Urinary bladder (tissue), 3 donors: ENCODE measurements at regions not wholly inside any gene's neighbourhood (a gene's known extent, or its start where the extent isn't known, plus 50 kb on each side); places are given as distances from the start of the nearest gene placed in this dataset.

ENCODE experiments used
- DNase-seq: peaks from one replicate; pipeline ENCODE4 v3.0.0-alpha.2; 2015; ENCODE audit errors: extremely low spot score
- H3K27ac ChIP-seq: one replicate; pipeline ENCODE4 v1.5.1; 2013; ENCODE audit warnings: low read depth, mild to moderate bottlenecking, moderate library complexity
- H3K36me3 ChIP-seq: one replicate; pipeline ENCODE4 v1.6.1; 2013; ENCODE audit warnings: mild to moderate bottlenecking, moderate library complexity; ENCODE audit not compliant: insufficient read depth
- H3K4me1 ChIP-seq: one replicate; pipeline ENCODE4 v1.6.1; 2013; ENCODE audit warnings: mild to moderate bottlenecking, moderate library complexity; ENCODE audit not compliant: insufficient read depth
- H3K4me3 ChIP-seq: one replicate; pipeline ENCODE4 v1.5.1; 2013; ENCODE audit warnings: low read depth, low read length
- WGBS: extraction: QIAGEN DNeasy Blood & Tissue Kit; methylation state at CpG from one replicate; pipeline ENCODE4 v1.1.7; 2013; 5-methylcytosine and 5-hydroxymethylcytosine counted together
- donor health status: healthy with polysubstance abuse.
- donor health status: healthy.

DNA sequence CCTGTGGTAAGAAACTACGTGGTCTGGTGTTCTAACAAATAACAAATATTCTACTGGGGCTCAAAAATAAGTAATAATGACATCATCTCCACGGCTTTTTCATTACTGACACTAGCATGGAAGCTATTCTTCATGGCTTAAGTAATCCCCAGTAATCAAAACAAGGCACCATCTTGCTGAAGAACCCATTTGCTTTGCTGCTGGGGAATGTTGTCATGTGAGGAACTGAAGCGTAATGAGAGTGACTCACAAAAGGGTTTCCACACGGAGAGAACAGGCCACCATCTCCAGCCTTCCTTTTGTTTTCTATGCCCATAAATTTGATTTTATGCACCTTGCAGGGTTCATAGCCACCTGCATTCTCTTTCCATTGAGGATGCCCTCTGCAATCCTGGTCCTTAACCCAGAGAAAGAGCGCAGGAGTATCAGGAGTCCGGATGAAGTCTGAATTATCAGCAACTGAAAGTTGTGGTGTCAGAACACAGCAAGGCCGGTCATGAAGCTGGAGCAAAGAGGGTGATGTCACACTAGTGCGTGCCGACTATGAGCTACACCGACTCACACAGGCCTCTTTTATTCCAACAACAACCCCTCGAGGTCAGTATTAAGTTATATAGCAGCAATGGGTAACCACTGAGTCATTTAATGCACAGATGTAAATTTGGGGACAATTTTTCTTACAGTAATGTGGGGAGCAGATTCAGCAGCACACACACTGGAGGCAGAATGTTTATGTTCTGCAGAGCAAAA is 173.7 kb upstream of the SSTR4 start:
- DNase-seq = no peak
- no peaks in the 10 kb centered on the region for H3K36me3 ChIP-seq
- H3K4me3 ChIP-seq = no peak overlapping the region
- WGBS = 76% methylated on average over 11 of the region's 11 CpGs
- H3K4me1 ChIP-seq = no peaks in the 10 kb centered on the region
- H3K27ac ChIP-seq = no peak overlapping the region

DNA sequence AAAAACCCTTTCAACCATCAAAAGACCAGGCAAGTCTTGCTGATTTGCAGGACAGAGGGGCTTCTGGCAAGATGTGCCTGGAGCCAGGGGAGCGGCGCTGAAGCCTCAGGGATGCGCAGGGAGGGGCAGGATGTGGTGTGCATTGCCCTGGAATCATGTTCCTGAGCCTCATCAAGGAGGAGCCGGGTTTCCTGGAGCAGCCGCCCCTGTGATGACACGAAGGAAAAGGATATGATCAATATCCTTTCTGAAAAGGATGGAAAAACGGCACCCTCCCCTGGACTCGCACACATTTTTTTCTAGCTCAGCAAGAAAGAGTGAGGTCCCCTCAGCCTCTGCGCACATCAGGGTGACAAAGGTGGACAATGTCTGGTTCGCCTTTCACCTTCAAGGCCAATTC is 173.1 kb upstream of the SSTR4 start:
- H3K4me3 ChIP-seq = no peak overlapping the region
- H3K27ac ChIP-seq = no peak overlapping the region
- 84% methylated on average over 10 of the region's 10 CpGs for WGBS
- H3K4me1 ChIP-seq = no peaks in the 10 kb centered on the region
- H3K36me3 ChIP-seq = no peaks in the 10 kb centered on the region
- no peak for DNase-seq

DNA sequence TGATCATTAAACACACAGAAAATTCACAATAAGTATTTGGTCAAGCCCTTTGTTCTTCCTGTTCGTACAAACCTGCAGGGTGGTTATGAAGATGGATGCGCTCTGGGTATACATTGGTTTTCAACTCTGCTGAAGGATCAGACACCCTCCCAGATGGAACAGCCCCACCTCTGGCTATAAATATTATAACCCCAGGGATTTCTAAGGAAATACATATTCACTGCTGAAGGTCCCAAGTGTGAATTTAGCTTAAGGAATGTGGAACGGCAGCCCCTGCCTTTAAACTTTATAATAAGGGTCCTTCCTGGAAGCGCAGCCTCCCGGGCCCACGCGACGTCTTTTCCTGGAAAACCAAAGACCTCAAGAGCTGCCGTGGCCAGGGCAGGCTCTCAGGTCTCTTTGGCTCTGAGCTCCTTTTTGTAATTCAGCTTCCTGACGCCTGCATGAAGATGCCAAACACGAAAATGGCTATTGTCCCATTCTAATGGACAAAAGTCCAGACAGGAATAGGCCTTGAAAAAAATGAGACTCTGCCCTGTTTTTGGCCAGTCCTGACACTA is 172.4 kb upstream of the SSTR4 start:
- Histone ChIP-seq H3K4me3 (no peak overlapping the region), H3K4me1 (no peaks in the 10 kb centered on the region), H3K27ac (no peak overlapping the region), H3K36me3 (no peaks in the 10 kb centered on the region)
- 77% methylated on average over 11 of the region's 11 CpGs for WGBS
- DNase-seq = no peak

- H3K4me1 ChIP-seq = no peaks in the 10 kb centered on the region
- no peak for DNase-seq
- H3K36me3 ChIP-seq = no peaks in the 10 kb centered on the region
- WGBS = 32% methylated on average over 4 of the region's 4 CpGs
- no peak overlapping the region for H3K4me3 ChIP-seq
- H3K27ac ChIP-seq = no peak overlapping the region
These were observed 171.3 kb upstream of the SSTR4 start for GRCh38 chr20:22863826-22864225.

- no peak overlapping the region for H3K4me3 ChIP-seq
- no peaks in the 10 kb centered on the region for H3K4me1 ChIP-seq
- no peak for DNase-seq
- H3K36me3 ChIP-seq = no peaks in the 10 kb centered on the region
- no peak overlapping the region for H3K27ac ChIP-seq
- WGBS = 35% methylated on average over 2 of the region's 2 CpGs
These were observed 168.2 kb upstream of the SSTR4 start for GRCh38 chr20:22866812-22867341.

DNA sequence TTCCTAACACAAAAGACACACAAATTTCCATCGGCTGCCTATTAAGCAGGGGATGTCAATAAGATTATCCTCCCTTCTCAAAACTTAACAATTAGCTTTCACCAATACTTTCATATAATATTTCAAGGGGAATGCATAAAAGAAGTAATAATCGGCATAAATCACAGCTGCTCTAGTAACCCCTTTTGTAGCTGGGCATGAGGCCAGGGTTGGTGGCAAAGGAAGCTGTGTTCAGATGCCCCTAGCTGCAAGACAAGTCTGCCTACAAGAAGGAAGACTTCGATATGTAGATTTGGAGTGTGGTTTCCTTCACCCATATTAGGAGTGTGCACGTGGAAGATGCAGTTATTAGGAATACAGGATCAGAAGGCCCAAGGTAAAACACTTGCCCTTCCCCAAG is 156.9 kb upstream of the SSTR4 start:
- Histone ChIP-seq H3K27ac (no peak overlapping the region), H3K4me3 (no peak overlapping the region), H3K4me1 (no peaks in the 10 kb centered on the region), H3K36me3 (no peaks in the 10 kb centered on the region)
- DNase-seq = no peak
- 86% methylated on average over 4 of the region's 4 CpGs for WGBS

DNA sequence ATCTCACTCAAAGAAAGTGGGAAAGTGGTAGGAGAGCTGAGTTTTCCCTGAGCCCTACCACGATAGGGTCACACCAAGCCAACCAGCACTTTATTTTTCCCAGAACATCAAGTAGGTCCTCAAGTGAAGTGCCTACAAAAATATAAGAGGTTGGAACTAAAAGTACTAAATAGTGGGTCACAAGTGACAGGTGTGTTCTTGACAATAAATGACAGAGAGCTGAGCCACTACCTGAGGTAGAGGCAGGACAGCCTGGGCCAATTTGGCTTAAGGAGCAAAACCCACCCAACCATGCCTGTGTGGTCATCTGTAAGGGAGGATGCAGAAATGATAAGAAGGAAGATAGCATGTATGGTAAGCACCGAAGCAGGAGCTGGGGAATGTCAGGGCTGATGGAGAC is 154.8 kb upstream of the SSTR4 start:
- no peak for DNase-seq
- no peaks in the 10 kb centered on the region for H3K4me1 ChIP-seq
- 86% methylated on average over 2 of the region's 2 CpGs for WGBS
- H3K36me3 ChIP-seq = no peaks in the 10 kb centered on the region
- H3K4me3 ChIP-seq = no peak overlapping the region
- H3K27ac ChIP-seq = no peak overlapping the region

DNA sequence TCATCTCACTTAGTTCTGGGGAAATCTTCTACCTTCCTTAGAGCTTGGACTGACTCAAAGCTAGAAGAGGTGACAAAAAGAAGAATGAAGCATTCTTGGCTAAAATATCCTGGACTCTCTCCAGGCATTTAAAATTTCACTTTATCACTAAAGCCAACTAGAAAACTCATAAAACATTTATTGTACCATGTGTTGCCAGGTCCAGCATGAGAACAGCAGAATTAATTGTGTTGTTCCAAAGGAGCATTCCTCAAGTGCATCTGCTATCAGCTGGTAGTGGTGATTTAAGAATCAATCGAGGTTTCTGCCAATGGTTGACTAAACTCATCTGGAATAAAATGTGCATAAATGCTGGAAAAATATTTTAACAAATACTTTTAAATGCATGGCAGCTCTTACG is 147.3 kb upstream of the SSTR4 start:
- Histone ChIP-seq H3K36me3 (no peaks in the 10 kb centered on the region), H3K4me3 (no peak overlapping the region), H3K27ac (no peak overlapping the region), H3K4me1 (no peaks in the 10 kb centered on the region)
- no peak for DNase-seq
- WGBS = 28% methylated on average over 2 of the region's 2 CpGs

DNA sequence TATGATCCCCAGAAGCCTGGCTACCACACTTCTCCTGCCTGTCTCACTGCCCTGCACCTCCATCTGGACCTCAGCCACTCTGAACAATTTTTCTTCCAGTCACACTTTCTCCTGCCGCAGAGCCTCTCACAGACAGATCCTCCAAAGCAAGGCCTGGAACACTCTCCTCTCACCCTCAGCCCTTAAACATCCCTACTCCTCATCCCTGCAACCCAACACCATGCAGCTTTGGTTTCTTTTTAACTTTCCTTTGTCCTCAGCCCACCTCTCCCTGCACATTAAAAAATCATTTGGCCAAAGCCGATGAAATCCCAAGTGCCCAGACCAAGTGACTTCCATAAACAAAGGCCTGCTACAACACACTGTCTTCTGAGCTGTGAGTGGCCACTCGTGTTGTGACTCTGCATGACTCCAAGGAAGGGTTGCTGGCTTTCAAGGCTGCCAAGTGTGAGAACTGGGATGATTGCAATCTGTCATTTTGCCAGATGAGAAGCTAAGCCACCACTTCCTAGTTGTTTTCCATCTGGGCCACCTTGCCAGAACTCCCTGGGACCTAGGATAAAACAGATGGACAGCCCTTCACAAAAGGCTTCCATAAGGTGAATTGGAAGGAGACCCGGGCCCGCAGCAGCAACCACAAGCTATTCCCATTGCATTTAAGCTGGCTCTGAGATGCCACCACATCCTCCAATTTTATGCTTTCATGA is 144.4 kb upstream of the SSTR4 start:
- no peak overlapping the region for H3K4me3 ChIP-seq
- DNase-seq = no peak
- no peaks in the 10 kb centered on the region for H3K4me1 ChIP-seq
- H3K36me3 ChIP-seq = no peaks in the 10 kb centered on the region
- WGBS = 83% methylated on average over 5 of the region's 5 CpGs
- no peak overlapping the region for H3K27ac ChIP-seq

GRCh38 chr20:22901164-22901563 is 133.9 kb upstream of the SSTR4 start:
- no peaks in the 10 kb centered on the region for H3K36me3 ChIP-seq
- H3K4me1 ChIP-seq = no peaks in the 10 kb centered on the region
- DNase-seq = no peak
- no peak overlapping the region for H3K4me3 ChIP-seq
- H3K27ac ChIP-seq = no peak overlapping the region

DNA sequence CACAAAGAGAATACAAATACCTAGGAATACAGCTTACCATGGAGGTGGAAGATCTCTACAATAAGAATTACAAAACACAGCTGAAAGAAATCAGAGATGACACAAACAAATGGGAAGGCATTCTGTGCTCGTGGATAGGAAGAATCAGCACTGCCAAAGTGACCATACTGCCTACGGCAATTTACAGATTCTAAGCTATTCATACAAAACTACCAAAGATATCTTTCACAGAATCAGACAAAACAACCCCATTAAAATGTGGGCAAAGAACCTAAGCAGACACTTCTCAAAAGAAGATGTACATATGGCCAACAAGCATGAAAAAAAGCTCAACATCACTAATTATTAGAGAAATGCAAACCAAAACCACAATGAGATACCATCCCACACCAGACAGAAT is 133.2 kb upstream of the SSTR4 start:
- H3K4me3 ChIP-seq = no peak overlapping the region
- no peak overlapping the region for H3K27ac ChIP-seq
- DNase-seq = no peak
- WGBS = 74% methylated on average over 2 of the region's 2 CpGs
- H3K36me3 ChIP-seq = no peaks in the 10 kb centered on the region
- no peaks in the 10 kb centered on the region for H3K4me1 ChIP-seq

GRCh38 chr20:22904386-22904785 is 130.7 kb upstream of the SSTR4 start:
- Histone ChIP-seq H3K4me3 (no peak overlapping the region), H3K36me3 (no peaks in the 10 kb centered on the region), H3K4me1 (no peaks in the 10 kb centered on the region), H3K27ac (no peak overlapping the region)
- WGBS = 77% methylated on average over 2 of the region's 2 CpGs
- DNase-seq = no peak

GRCh38 chr20:22904905-22905304 is 130.2 kb upstream of the SSTR4 start:
- Histone ChIP-seq H3K4me3 (no peak overlapping the region), H3K27ac (no peak overlapping the region), H3K4me1 (no peaks in the 10 kb centered on the region), H3K36me3 (no peaks in the 10 kb centered on the region)
- WGBS = 92% methylated on average over 2 of the region's 2 CpGs
- DNase-seq = no peak

DNA sequence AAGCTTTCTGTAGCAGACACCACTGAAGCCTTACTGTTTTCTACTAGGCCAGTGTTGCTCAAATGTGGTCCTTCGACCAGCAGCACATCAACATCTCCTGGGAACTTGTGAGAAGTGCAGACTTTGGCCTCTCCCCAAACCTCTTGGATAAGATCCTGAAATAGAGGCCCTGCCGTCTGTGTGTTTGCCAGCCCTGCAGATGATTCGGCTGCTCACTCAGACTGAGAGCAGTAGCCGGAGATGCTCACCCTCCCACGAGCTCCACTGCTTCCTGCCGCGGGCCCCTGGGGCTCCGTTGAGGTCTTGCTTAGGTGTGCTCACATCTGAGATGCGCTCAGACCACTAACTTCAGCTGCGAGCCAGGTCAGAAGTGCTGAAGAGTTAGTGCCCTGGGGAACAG is 129.5 kb upstream of the SSTR4 start:
- no peak overlapping the region for H3K27ac ChIP-seq
- peak; percentile 13 for DNase-seq
- WGBS = 23% methylated on average over 10 of the region's 10 CpGs
- H3K4me3 ChIP-seq = no peak overlapping the region
- H3K36me3 ChIP-seq = no peaks in the 10 kb centered on the region
- no peaks in the 10 kb centered on the region for H3K4me1 ChIP-seq
